ENCODE measurements at regions not wholly inside any gene's neighbourhood (a gene's known extent, or its start where the extent isn't known, plus 50 kb on each side); places are given as distances from the start of the nearest gene placed in this dataset.

DNA sequence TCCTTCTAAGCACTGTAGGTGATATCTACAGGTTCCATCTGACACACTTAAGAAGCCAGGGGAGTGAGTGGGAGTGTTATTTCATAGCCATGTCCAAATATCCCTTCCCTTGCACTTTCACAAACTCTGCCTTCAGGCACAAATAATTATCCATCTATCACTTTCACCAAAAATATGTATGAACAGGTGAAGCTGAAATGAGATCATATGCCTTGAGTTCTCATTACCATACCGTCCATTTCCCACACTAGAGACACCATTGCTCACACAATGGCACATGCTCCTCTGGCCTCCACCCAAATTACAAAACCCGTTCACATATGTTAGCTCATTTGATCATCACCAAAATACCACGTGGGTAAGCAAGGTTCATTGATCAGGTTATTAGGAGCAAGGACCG, 151.9 kb upstream of the BNIP2 start:
- peaks cover 0 to 17% (median 13%) of the 10 kb centered on the region in 4 donors for H3K4me1 Mint-ChIP-seq
- peaks cover 22% of the 10 kb centered on the region for H3K27me3 Mint-ChIP-seq
- H3K27ac ChIP-seq (ENCODE audit: insufficient read depth, low read length, poor library complexity, severe bottlenecking) = no peak overlapping the region
- H3K27ac Mint-ChIP-seq = no peak overlapping the region
- no peaks in the 10 kb centered on the region for H3K4me1 ChIP-seq (ENCODE audit: control insufficient read depth, insufficient read depth, low read length, poor library complexity, severe bottlenecking)
- no peak overlapping the region for H3K4me3 Mint-ChIP-seq
- no peaks in the 10 kb centered on the region for H3K36me3 Mint-ChIP-seq
- H3K4me3 ChIP-seq (ENCODE audit: low read depth, low read length) = no peak overlapping the region
- DNase-seq (no peak), ATAC-seq (ENCODE audit: low read depth in 2 of 2) (no peak)
- no peaks in the 10 kb centered on the region for H3K36me3 ChIP-seq (ENCODE audit: control insufficient read depth, insufficient read depth, low read length)
- peaks cover 7% of the 10 kb centered on the region for H3K27me3 ChIP-seq (ENCODE audit: control insufficient read depth, insufficient read depth, low read length)
- no peaks in the 10 kb centered on the region for H3K9me3 ChIP-seq (ENCODE audit: control insufficient read depth in 2 of 2, low read length in 2 of 2)
- no peaks in the 10 kb centered on the region for H3K9me3 Mint-ChIP-seq

DNA sequence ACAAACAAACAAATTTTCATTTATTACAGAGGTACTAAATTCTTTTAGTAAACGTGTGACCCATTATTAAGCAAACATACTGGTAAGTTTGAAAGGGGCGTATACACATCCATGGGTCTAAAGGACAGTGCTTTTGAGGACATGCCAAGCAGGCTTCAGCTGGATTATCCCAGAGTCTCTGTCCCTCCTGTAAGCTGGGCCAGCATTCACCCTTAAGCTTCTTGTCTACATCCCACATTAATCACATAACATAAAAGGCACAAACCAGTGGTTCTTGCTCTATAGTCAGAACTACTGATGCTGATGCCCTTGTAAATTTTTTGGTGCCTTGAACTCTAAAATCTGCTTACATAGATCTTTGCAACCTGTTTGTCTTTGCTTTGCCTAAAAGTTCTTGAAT, 150.8 kb upstream of the BNIP2 start:
- peaks cover 0 to 17% (median 13%) of the 10 kb centered on the region in 4 donors for H3K4me1 Mint-ChIP-seq
- H3K36me3 ChIP-seq (ENCODE audit: control insufficient read depth, insufficient read depth, low read length) = no peaks in the 10 kb centered on the region
- H3K4me3 Mint-ChIP-seq = no peak overlapping the region
- no peak overlapping the region for H3K27ac Mint-ChIP-seq
- H3K9me3 ChIP-seq (ENCODE audit: control insufficient read depth in 2 of 2, low read length in 2 of 2) = no peaks in the 10 kb centered on the region
- DNase-seq = no peak
- no peak for ATAC-seq (ENCODE audit: low read depth in 2 of 2)
- H3K27me3 ChIP-seq (ENCODE audit: control insufficient read depth, insufficient read depth, low read length) = peaks cover 7% of the 10 kb centered on the region
- no peak overlapping the region for H3K4me3 ChIP-seq (ENCODE audit: low read depth, low read length)
- H3K27me3 Mint-ChIP-seq = peaks cover 29% of the 10 kb centered on the region
- H3K36me3 Mint-ChIP-seq = no peaks in the 10 kb centered on the region
- H3K27ac ChIP-seq (ENCODE audit: insufficient read depth, low read length, poor library complexity, severe bottlenecking) = no peak overlapping the region
- no peaks in the 10 kb centered on the region for H3K9me3 Mint-ChIP-seq
- H3K4me1 ChIP-seq (ENCODE audit: control insufficient read depth, insufficient read depth, low read length, poor library complexity, severe bottlenecking) = no peaks in the 10 kb centered on the region

DNA sequence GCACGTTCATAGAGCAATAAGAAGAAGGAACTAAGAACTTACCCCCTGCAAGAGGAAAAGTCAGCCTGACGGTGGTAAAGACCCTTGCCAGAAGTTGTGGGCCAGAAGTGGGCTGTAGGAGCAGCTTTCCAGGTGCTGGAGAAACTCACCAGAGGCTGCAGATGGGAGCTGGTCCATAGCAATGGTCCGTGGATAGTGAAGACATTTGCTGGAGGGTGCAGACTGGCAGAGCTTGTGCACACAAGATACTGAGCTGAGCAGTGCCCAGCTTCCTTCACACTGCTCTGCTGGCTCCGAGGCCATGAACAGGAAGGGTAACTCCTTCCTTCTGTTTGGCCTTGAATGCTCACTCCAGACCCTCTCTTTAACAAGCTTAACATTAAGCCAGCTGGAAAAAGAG, 149.8 kb upstream of the BNIP2 start:
- no peaks in the 10 kb centered on the region for H3K9me3 ChIP-seq (ENCODE audit: control insufficient read depth in 2 of 2, low read length in 2 of 2)
- peaks cover 0 to 17% (median 13%) of the 10 kb centered on the region in 4 donors for H3K4me1 Mint-ChIP-seq
- DNase-seq (peak in 1 of 3 donors; percentile 42), ATAC-seq (ENCODE audit: low read depth in 2 of 2) (no peak)
- no peaks in the 10 kb centered on the region for H3K36me3 ChIP-seq (ENCODE audit: control insufficient read depth, insufficient read depth, low read length)
- peak overlapping the region in 2 of 3 donors; percentile 27 to 38 for H3K27ac Mint-ChIP-seq
- H3K4me1 ChIP-seq (ENCODE audit: control insufficient read depth, insufficient read depth, low read length, poor library complexity, severe bottlenecking) = no peaks in the 10 kb centered on the region
- no peaks in the 10 kb centered on the region for H3K36me3 Mint-ChIP-seq
- peaks cover 34% of the 10 kb centered on the region for H3K27me3 Mint-ChIP-seq
- no peaks in the 10 kb centered on the region for H3K9me3 Mint-ChIP-seq
- peak overlapping the region in 1 of 4 donors; percentile 6 for H3K4me3 Mint-ChIP-seq
- peaks cover 7% of the 10 kb centered on the region for H3K27me3 ChIP-seq (ENCODE audit: control insufficient read depth, insufficient read depth, low read length)
- H3K4me3 ChIP-seq (ENCODE audit: low read depth, low read length) = no peak overlapping the region
- H3K27ac ChIP-seq (ENCODE audit: insufficient read depth, low read length, poor library complexity, severe bottlenecking) = no peak overlapping the region

GRCh38 chr15:59835776-59836175, 146.7 kb upstream of the BNIP2 start:
- no peak overlapping the region for H3K27ac Mint-ChIP-seq
- H3K4me1 Mint-ChIP-seq = peaks cover 0 to 17% (median 13%) of the 10 kb centered on the region in 4 donors
- ATAC-seq (ENCODE audit: low read depth in 2 of 2) (no peak), DNase-seq (peak in 1 of 3 donors; percentile 14)
- H3K27me3 Mint-ChIP-seq = peaks cover 35% of the 10 kb centered on the region
- Histone ChIP-seq H3K4me1 (ENCODE audit: control insufficient read depth, insufficient read depth, low read length, poor library complexity, severe bottlenecking) (no peaks in the 10 kb centered on the region), H3K9me3 (ENCODE audit: control insufficient read depth in 2 of 2, low read length in 2 of 2) (no peaks in the 10 kb centered on the region), H3K27me3 (ENCODE audit: control insufficient read depth, insufficient read depth, low read length) (peaks cover 2% of the 10 kb centered on the region), H3K27ac (ENCODE audit: insufficient read depth, low read length, poor library complexity, severe bottlenecking) (no peak overlapping the region), H3K36me3 (ENCODE audit: control insufficient read depth, insufficient read depth, low read length) (no peaks in the 10 kb centered on the region), H3K4me3 (ENCODE audit: low read depth, low read length) (no peak overlapping the region)
- no peaks in the 10 kb centered on the region for H3K9me3 Mint-ChIP-seq
- H3K36me3 Mint-ChIP-seq = no peaks in the 10 kb centered on the region
- no peak overlapping the region for H3K4me3 Mint-ChIP-seq

DNA sequence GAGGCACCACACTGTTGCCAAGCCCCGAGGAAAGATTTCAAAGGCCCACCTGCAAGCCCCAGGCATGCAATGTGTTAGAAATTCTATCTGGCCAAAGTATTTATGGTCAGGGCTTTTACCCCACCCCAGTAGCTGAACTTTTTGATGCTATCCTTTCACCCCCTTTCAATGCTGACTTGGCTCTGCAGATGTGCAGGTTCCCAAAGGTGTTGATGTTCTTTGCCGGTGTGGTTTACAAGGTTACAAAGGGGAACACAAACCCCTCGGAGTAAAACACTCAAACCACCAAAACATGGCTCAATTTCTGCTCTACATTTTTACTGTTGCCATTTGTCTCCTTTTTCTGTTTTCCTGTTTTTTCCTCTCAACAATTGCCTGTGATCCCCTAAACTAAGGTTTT, 145.4 kb upstream of the BNIP2 start:
- no peak for DNase-seq
- H3K27me3 Mint-ChIP-seq = peaks cover 27% of the 10 kb centered on the region
- H3K4me1 Mint-ChIP-seq = peaks cover 0 to 15% (median 10%) of the 10 kb centered on the region in 4 donors

DNA sequence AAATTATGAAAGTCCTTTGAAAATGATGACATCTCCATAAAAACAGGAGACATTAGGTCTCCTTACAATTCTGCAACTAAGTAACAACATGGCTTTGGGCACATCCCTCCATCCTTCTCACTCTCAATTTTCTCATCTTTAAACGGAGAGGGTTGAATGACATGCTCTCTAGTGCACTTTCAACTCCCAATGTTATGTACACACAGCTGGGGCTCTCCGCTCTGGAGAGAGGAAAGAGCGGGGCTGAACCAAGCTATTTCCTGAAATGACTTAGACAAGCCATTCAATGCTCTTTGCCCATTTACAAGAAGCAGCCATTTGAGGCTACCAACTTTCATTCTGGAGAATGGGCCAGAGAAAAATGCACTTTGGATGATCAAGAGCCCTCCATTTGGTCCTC, 144.2 kb upstream of the BNIP2 start:
- DNase-seq = no peak
- Histone ChIP-seq H3K27ac (ENCODE audit: insufficient read depth, low read length, poor library complexity, severe bottlenecking) (no peak overlapping the region), H3K9me3 (ENCODE audit: control insufficient read depth in 2 of 2, low read length in 2 of 2) (no peaks in the 10 kb centered on the region), H3K4me1 (ENCODE audit: control insufficient read depth, insufficient read depth, low read length, poor library complexity, severe bottlenecking) (no peaks in the 10 kb centered on the region), H3K27me3 (ENCODE audit: control insufficient read depth, insufficient read depth, low read length) (peaks cover 3% of the 10 kb centered on the region), H3K36me3 (ENCODE audit: control insufficient read depth, insufficient read depth, low read length) (no peaks in the 10 kb centered on the region), H3K4me3 (ENCODE audit: low read depth, low read length) (no peak overlapping the region)
- no peak overlapping the region for H3K4me3 Mint-ChIP-seq
- no peak overlapping the region for H3K27ac Mint-ChIP-seq
- peaks cover 0 to 8% (median 4%) of the 10 kb centered on the region in 4 donors for H3K4me1 Mint-ChIP-seq
- ATAC-seq (ENCODE audit: low read depth in 2 of 2) = no peak
- H3K36me3 Mint-ChIP-seq = no peaks in the 10 kb centered on the region
- peaks cover 23% of the 10 kb centered on the region for H3K27me3 Mint-ChIP-seq
- H3K9me3 Mint-ChIP-seq = no peaks in the 10 kb centered on the region

More for the DNA sequence above, 145.4 kb upstream of the BNIP2 start:
- Mint-ChIP-seq H3K4me3 (no peak overlapping the region), H3K9me3 (no peaks in the 10 kb centered on the region), H3K27ac (no peak overlapping the region), H3K36me3 (no peaks in the 10 kb centered on the region)
- H3K4me3 ChIP-seq (ENCODE audit: low read depth, low read length) = no peak overlapping the region
- no peaks in the 10 kb centered on the region for H3K9me3 ChIP-seq (ENCODE audit: control insufficient read depth in 2 of 2, low read length in 2 of 2)
- H3K27me3 ChIP-seq (ENCODE audit: control insufficient read depth, insufficient read depth, low read length) = peaks cover 2% of the 10 kb centered on the region
- H3K36me3 ChIP-seq (ENCODE audit: control insufficient read depth, insufficient read depth, low read length) = no peaks in the 10 kb centered on the region
- no peak for ATAC-seq (ENCODE audit: low read depth in 2 of 2)
- no peak overlapping the region for H3K27ac ChIP-seq (ENCODE audit: insufficient read depth, low read length, poor library complexity, severe bottlenecking)
- H3K4me1 ChIP-seq (ENCODE audit: control insufficient read depth, insufficient read depth, low read length, poor library complexity, severe bottlenecking) = no peaks in the 10 kb centered on the region

GRCh38 chr15:59830873-59831272, 141.8 kb upstream of the BNIP2 start:
- H3K9me3 ChIP-seq (ENCODE audit: control insufficient read depth in 2 of 2, low read length in 2 of 2) = no peaks in the 10 kb centered on the region
- H3K27me3 ChIP-seq (ENCODE audit: control insufficient read depth, insufficient read depth, low read length) = peaks cover 4% of the 10 kb centered on the region
- no peak for DNase-seq
- H3K4me1 ChIP-seq (ENCODE audit: control insufficient read depth, insufficient read depth, low read length, poor library complexity, severe bottlenecking) = no peaks in the 10 kb centered on the region
- no peak overlapping the region for H3K27ac ChIP-seq (ENCODE audit: insufficient read depth, low read length, poor library complexity, severe bottlenecking)
- H3K4me3 Mint-ChIP-seq = no peak overlapping the region
- ATAC-seq (ENCODE audit: low read depth in 2 of 2) = no peak
- no peaks in the 10 kb centered on the region for H3K36me3 Mint-ChIP-seq
- no peaks in the 10 kb centered on the region for H3K36me3 ChIP-seq (ENCODE audit: control insufficient read depth, insufficient read depth, low read length)
- no peak overlapping the region for H3K4me3 ChIP-seq (ENCODE audit: low read depth, low read length)
- peaks cover 0 to 4% (median 0%) of the 10 kb centered on the region in 4 donors for H3K4me1 Mint-ChIP-seq
- H3K27ac Mint-ChIP-seq = no peak overlapping the region
- no peaks in the 10 kb centered on the region for H3K9me3 Mint-ChIP-seq
- peaks cover 21% of the 10 kb centered on the region for H3K27me3 Mint-ChIP-seq

DNA sequence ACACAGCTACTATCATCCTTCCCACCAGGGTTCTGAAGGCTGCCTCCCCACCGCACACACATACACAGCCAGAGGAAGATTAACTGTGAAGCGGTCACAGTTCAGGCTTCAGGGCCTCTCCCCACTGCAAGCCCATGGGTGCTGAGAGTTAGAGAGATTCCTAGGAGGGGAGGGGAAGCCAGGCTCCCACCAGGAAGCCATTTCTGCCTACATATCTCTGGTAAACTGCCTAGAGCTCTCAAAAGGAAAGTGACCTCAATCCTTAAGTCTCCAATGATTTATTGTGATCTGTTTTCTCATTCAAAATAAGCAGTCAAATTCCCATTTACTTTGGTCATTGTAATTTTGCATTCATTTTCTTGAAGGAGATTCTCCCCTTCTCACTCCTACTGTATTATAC, 141.0 kb upstream of the BNIP2 start:
- peaks cover 0 to 4% (median 0%) of the 10 kb centered on the region in 4 donors for H3K4me1 Mint-ChIP-seq
- H3K4me3 ChIP-seq (ENCODE audit: low read depth, low read length) = no peak overlapping the region
- H3K9me3 ChIP-seq (ENCODE audit: control insufficient read depth in 2 of 2, low read length in 2 of 2) = no peaks in the 10 kb centered on the region
- H3K27me3 Mint-ChIP-seq = peaks cover 20% of the 10 kb centered on the region
- no peaks in the 10 kb centered on the region for H3K36me3 ChIP-seq (ENCODE audit: control insufficient read depth, insufficient read depth, low read length)
- no peak for DNase-seq
- peak overlapping the region in 2 of 3 donors; percentile 16 to 33 for H3K27ac Mint-ChIP-seq
- H3K27me3 ChIP-seq (ENCODE audit: control insufficient read depth, insufficient read depth, low read length) = peaks cover 4% of the 10 kb centered on the region
- H3K4me1 ChIP-seq (ENCODE audit: control insufficient read depth, insufficient read depth, low read length, poor library complexity, severe bottlenecking) = no peaks in the 10 kb centered on the region
- ATAC-seq (ENCODE audit: low read depth in 2 of 2) = no peak
- H3K36me3 Mint-ChIP-seq = no peaks in the 10 kb centered on the region
- no peaks in the 10 kb centered on the region for H3K9me3 Mint-ChIP-seq
- H3K4me3 Mint-ChIP-seq = no peak overlapping the region
- H3K27ac ChIP-seq (ENCODE audit: insufficient read depth, low read length, poor library complexity, severe bottlenecking) = no peak overlapping the region
